BLaER1 treated with 17β-estradiol and CSF1 and Interleukin-3, amounts not matched to agents 10 nM and 100 nM (cell line): ENCODE measurements at regions not wholly inside any gene's neighbourhood (a gene's known extent, or its start where the extent isn't known, plus 50 kb on each side); places are given as distances from the start of the nearest gene placed in this dataset.
A peak's percentile ranks its signal among the peaks of the same experiment; 100 is the strongest.

ENCODE experiments used
- H3K27ac ChIP-seq, 11 experiments: shearing (Covaris generic); formaldehyde crosslinking; 2 replicates each; pipeline ENCODE4 v1.8.1; 2022
- H3K27me3 ChIP-seq, 11 experiments: shearing (Covaris generic); formaldehyde crosslinking; 2 replicates each; pipeline ENCODE4 v1.8.1; 2022
- H3K36me3 ChIP-seq, 11 experiments: shearing (Covaris generic); formaldehyde crosslinking; 2 replicates each; pipeline ENCODE4 v1.8.1; 2022
- H3K4me1 ChIP-seq, 10 experiments: shearing (Covaris generic); formaldehyde crosslinking; 2 replicates each; pipeline ENCODE4 v1.8.1; 2022
- H3K4me2 ChIP-seq, 11 experiments: shearing (Covaris generic); formaldehyde crosslinking; 2 replicates each; pipeline ENCODE4 v1.8.1; 2022
- H3K4me3 ChIP-seq, 10 experiments: shearing (Covaris generic); formaldehyde crosslinking; 2 replicates each; pipeline ENCODE4 v1.8.1; 2022
- H3K9ac ChIP-seq, 11 experiments: shearing (Covaris generic); formaldehyde crosslinking; 2 replicates each; pipeline ENCODE4 v1.8.1; 2022
- H3K9me3 ChIP-seq, 11 experiments: shearing (Covaris generic); formaldehyde crosslinking; replicated peaks in 1 of 11; 2 replicates each; pipeline ENCODE4 v1.8.1; 2022
- H4K20me1 ChIP-seq, 11 experiments: shearing (Covaris generic); formaldehyde crosslinking; 2 replicates each; pipeline ENCODE4 v1.8.1; 2022
- Cebpa-rat ChIP-seq, 11 experiments: shearing (Covaris generic); IDR thresholded peaks; 2 replicates each; pipeline ENCODE4 v1.8.1; 2022

DNA sequence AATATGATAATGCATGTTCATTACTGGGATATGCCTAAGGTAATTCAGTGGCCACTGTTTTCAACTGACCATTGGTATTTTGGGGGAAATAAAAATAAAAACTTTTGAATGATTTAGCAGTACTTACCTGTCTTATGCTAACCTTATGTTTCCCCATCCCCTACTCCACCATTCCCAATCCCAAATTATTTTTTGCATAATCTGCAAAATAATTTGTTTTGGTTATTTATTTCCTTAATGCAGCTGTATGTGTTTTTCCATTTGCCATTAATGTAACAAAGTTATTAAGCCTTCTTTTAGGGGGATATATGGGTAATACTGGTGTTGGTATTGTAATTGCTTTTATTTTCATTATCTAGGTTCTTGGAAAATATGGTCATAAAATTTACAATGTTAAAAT lies 213.9 kb upstream of the GULP1 start:
- Histone ChIP-seq H3K4me3 (no peak overlapping the region), H3K4me2 (no peak overlapping the region), H3K36me3 (no peaks in the 10 kb centered on the region), H3K9me3 (peaks cover 0 to 17% (median 8%) of the 10 kb centered on the region in 11 experiments; a peak in 13 of 22 replicates), H3K27me3 (no peaks in the 10 kb centered on the region), H4K20me1 (no peaks in the 10 kb centered on the region; a peak in 1 of 22 replicates), H3K27ac (no peak overlapping the region), H3K4me1 (peaks cover 0 to 9% (median 6%) of the 10 kb centered on the region in 10 experiments; a peak in 5 of 20 replicates), H3K9ac (no peak overlapping the region)
- no peak for TF ChIP-seq Cebpa-rat (IDR thresholded peaks at IDR 0.05)

DNA sequence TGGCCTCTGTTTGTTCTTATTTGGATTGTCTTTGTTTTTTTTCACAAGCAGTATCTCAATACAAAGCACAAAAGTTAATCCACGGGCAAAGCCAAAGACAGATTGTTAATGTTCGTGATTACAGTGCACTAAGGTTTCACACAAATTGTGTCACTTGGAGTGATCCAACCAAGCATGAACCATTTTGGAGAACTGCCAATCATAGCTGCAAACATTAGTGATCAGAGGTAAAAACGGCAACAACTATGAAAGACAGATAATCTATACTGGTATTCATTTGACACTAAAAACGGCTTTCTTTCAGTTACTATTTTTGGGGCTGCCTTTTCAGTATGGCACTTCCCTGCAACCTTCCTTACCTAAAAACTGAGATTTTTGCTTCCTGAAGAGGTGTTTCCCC lies 213.1 kb upstream of the GULP1 start:
- TF ChIP-seq Cebpa-rat (IDR thresholded peaks at IDR 0.05): no peak

DNA sequence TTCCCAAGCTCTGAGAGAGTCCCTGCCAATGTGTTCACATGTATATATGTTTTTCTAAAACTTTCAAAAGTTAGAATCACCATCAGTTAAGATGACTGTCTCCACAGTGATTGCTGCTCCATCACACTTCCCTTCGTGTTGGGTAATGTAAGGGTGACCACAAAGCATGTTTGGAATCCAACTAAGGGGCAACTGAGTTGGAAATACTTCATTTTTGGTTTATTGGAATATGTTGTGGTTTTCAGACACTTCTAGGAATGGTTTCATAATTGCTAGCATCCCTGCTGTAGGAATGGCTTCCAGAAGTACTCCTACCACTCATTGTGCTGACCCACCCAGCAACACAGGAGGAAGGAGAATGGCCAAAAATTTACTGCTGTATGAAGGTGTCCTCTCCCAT lies 212.5 kb upstream of the GULP1 start:
- no peak overlapping the region for H3K27ac ChIP-seq
- no peak for TF ChIP-seq Cebpa-rat (IDR thresholded peaks at IDR 0.05)
- H3K36me3 ChIP-seq: no peaks in the 10 kb centered on the region
- peaks cover 0 to 9% (median 6%) of the 10 kb centered on the region in 10 experiments; a peak in 5 of 20 replicates for H3K4me1 ChIP-seq
- H3K27me3 ChIP-seq: no peaks in the 10 kb centered on the region
- H3K4me3 ChIP-seq: no peak overlapping the region
- peaks cover 0 to 6% (median 0%) of the 10 kb centered on the region in 11 experiments; a peak in 3 of 22 replicates for H3K9me3 ChIP-seq
- H4K20me1 ChIP-seq: no peaks in the 10 kb centered on the region; a peak in 1 of 22 replicates
- H3K9ac ChIP-seq: no peak overlapping the region
- no peak overlapping the region for H3K4me2 ChIP-seq

More for the DNA sequence above, 213.1 kb upstream of the GULP1 start:
- Histone ChIP-seq H3K4me3 (no peak overlapping the region), H3K36me3 (no peaks in the 10 kb centered on the region), H3K27ac (no peak overlapping the region), H3K27me3 (no peaks in the 10 kb centered on the region), H3K4me1 (peaks cover 0 to 9% (median 6%) of the 10 kb centered on the region in 10 experiments; a peak in 5 of 20 replicates), H3K9ac (no peak overlapping the region), H3K4me2 (peak overlapping the region in 1 of 11 experiments; percentile 6; a peak in 1 of 22 replicates), H4K20me1 (no peaks in the 10 kb centered on the region; a peak in 1 of 22 replicates), H3K9me3 (peaks cover 0 to 9% (median 4%) of the 10 kb centered on the region in 11 experiments; a peak in 10 of 22 replicates)

DNA sequence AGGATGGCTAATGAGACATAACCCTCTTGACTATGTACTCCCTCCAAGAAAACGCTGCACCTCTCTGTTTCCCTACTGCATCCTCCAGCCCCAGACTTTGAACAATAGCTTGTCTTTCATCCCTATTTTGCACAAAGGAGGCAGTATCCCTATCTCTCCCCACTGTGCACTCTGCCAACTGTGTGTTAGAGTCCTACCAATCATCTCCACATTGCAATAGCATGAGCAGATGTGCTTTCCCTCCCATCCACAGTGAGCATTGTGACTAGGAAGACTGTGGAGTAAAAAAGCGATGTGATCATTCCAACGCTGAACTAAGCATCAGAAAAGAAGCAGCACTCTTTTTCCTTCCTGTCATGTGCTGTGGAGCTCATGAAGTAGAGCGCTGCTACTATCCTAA lies 206.3 kb upstream of the GULP1 start:
- Histone ChIP-seq H3K9me3 (no peaks in the 10 kb centered on the region), H3K9ac (no peak overlapping the region), H3K27ac (no peak overlapping the region), H3K4me1 (peaks cover 0 to 7% (median 5%) of the 10 kb centered on the region in 10 experiments; a peak in 7 of 20 replicates), H3K4me3 (no peak overlapping the region), H3K36me3 (no peaks in the 10 kb centered on the region), H4K20me1 (no peaks in the 10 kb centered on the region; a peak in 1 of 22 replicates), H3K4me2 (peak overlapping the region in 7 of 11 experiments; percentile 3 to 32 (median 19); a peak in 5 of 22 replicates), H3K27me3 (no peaks in the 10 kb centered on the region)
- TF ChIP-seq Cebpa-rat (IDR thresholded peaks at IDR 0.05): no peak

- no peaks in the 10 kb centered on the region for H4K20me1 ChIP-seq
- H3K9ac ChIP-seq: no peak overlapping the region
- TF ChIP-seq Cebpa-rat (IDR thresholded peaks at IDR 0.05): no peak
- H3K36me3 ChIP-seq: no peaks in the 10 kb centered on the region
- H3K4me1 ChIP-seq: peaks cover 0 to 7% (median 5%) of the 10 kb centered on the region in 10 experiments; a peak in 7 of 20 replicates
- H3K27me3 ChIP-seq: no peaks in the 10 kb centered on the region
- no peak overlapping the region for H3K27ac ChIP-seq
- H3K4me2 ChIP-seq: no peak overlapping the region
- H3K9me3 ChIP-seq: no peaks in the 10 kb centered on the region
- no peak overlapping the region for H3K4me3 ChIP-seq
These were observed 201.8 kb upstream of the GULP1 start for GRCh38 chr2:188089901-188090300.

- H3K27ac ChIP-seq: no peak overlapping the region
- no peak overlapping the region for H3K4me2 ChIP-seq
- no peaks in the 10 kb centered on the region for H4K20me1 ChIP-seq
- no peak for TF ChIP-seq Cebpa-rat (IDR thresholded peaks at IDR 0.05)
- no peaks in the 10 kb centered on the region for H3K4me1 ChIP-seq
- H3K27me3 ChIP-seq: no peaks in the 10 kb centered on the region
- H3K9ac ChIP-seq: no peak overlapping the region
- no peaks in the 10 kb centered on the region for H3K9me3 ChIP-seq
- H3K36me3 ChIP-seq: no peaks in the 10 kb centered on the region
- no peak overlapping the region for H3K4me3 ChIP-seq
These were observed 200.5 kb upstream of the GULP1 start for GRCh38 chr2:188091220-188091619.

DNA sequence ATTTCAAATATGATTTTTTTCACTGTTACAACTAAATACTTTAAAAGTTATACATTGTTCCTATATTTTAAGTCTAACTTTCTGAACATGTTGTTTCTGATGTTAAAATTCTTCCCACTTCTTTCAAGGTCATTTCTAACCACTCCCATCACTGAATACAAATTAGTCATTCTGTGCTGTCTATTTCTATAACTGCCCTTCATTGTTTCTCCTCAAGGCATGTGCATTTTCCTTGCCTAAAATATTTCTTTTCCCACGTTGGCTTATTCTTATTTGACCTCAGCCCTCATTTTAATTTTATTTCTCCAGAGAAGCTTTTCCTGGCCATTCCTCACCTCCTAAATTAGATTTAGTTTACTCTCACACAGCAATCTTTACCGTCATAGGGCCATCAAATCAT lies 198.9 kb upstream of the GULP1 start:
- TF ChIP-seq Cebpa-rat (IDR thresholded peaks at IDR 0.05): no peak
- Histone ChIP-seq H3K9me3 (no peaks in the 10 kb centered on the region), H4K20me1 (no peaks in the 10 kb centered on the region), H3K4me1 (no peaks in the 10 kb centered on the region), H3K9ac (no peak overlapping the region), H3K36me3 (no peaks in the 10 kb centered on the region), H3K27ac (no peak overlapping the region), H3K27me3 (no peaks in the 10 kb centered on the region), H3K4me2 (no peak overlapping the region), H3K4me3 (no peak overlapping the region)

DNA sequence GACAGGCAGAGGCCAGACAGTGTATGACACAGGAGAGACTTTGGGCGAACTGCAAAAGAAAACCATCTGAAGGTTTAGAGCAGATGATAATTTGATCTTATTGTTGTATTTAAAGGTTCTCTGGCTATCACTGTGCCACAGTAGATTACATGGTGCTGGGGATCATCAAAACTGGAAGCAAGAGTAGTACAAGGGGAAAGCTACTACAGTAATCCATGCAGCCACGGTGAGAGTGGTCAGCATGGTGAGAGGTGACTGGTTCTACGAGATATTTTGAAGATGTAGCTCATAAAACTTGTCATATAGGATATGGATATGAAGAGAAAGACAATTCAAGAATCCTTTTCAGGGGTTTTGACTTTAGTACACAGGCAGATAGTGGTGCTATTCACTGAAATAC lies 194.8 kb upstream of the GULP1 start:
- Histone ChIP-seq H3K4me1 (no peaks in the 10 kb centered on the region), H3K9me3 (no peaks in the 10 kb centered on the region), H3K9ac (no peak overlapping the region), H3K36me3 (no peaks in the 10 kb centered on the region), H3K4me2 (no peak overlapping the region), H3K27me3 (no peaks in the 10 kb centered on the region), H3K4me3 (no peak overlapping the region), H3K27ac (no peak overlapping the region), H4K20me1 (no peaks in the 10 kb centered on the region)
- no peak for TF ChIP-seq Cebpa-rat (IDR thresholded peaks at IDR 0.05)

DNA sequence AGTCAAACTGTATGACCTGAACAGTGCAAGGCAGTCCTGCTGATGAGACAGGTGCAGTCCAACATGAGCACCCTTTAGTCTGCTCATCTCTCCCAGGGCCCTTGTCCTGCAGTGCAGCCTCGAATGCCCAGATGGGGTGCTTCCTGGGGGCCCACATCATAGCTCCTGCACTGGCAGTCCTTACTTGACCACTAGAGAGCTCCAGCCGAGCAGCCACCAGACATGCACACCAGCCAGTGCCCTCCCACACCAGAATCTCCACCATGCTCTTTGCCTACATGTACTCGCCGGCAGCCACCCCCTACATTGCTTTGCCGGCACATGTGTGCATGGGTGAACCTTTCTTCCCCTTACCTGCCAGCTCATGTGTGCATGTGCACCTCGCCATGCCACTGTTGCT lies 188.8 kb upstream of the GULP1 start:
- Histone ChIP-seq H3K4me2 (no peak overlapping the region), H3K27me3 (no peaks in the 10 kb centered on the region), H3K9me3 (peaks cover 0 to 5% (median 0%) of the 10 kb centered on the region in 11 experiments; a peak in 3 of 22 replicates), H3K4me3 (no peak overlapping the region), H3K4me1 (no peaks in the 10 kb centered on the region), H3K9ac (no peak overlapping the region), H4K20me1 (no peaks in the 10 kb centered on the region), H3K27ac (no peak overlapping the region), H3K36me3 (no peaks in the 10 kb centered on the region)
- TF ChIP-seq Cebpa-rat (IDR thresholded peaks at IDR 0.05): no peak

- Histone ChIP-seq H3K4me2 (peak overlapping the region in 1 of 11 experiments; percentile 37; a peak in 2 of 22 replicates), H4K20me1 (no peaks in the 10 kb centered on the region), H3K36me3 (no peaks in the 10 kb centered on the region), H3K4me1 (peaks cover 0 to 4% (median 0%) of the 10 kb centered on the region in 10 experiments; a peak in 1 of 20 replicates), H3K9me3 (no peaks in the 10 kb centered on the region), H3K27ac (no peak overlapping the region), H3K9ac (no peak overlapping the region), H3K27me3 (no peaks in the 10 kb centered on the region), H3K4me3 (no peak overlapping the region)
- TF ChIP-seq Cebpa-rat (IDR thresholded peaks at IDR 0.05): no peak
These were observed 177.7 kb upstream of the GULP1 start for GRCh38 chr2:188114014-188114413.
